Right hindlimb (tissue), 1 donor: ENCODE measurements at regions not wholly inside any gene's neighbourhood (a gene's known extent, or its start where the extent isn't known, plus 50 kb on each side); places are given as distances from the start of the nearest gene placed in this dataset.
A peak's percentile ranks its signal among the peaks of the same experiment; 100 is the strongest.

Experiments used
- DNase-seq: peaks from one replicate; pipeline ENCODE4 v3.0.0-alpha.2; 2018

DNA sequence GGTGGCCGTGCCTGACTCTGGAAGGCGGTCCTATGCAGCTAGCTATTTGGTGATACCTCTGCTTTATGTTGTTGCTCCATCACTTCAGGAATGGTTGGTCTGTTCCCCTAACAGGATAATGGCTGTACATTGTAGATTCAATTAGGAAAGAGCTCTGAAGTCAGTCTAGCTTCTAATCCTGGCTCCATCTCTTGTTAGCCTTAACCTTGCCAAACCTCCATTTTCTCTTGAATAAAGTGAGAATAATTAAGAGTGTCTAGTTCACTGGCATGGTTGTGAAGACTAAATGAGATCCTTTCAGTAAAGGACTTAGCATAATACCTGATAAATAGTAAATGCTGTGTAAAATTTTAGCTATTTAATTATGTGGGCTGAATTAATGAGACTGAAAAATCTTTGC is 262.5 kb upstream of the ARHGAP20 start:
- DNase-seq = no peak

- no peak for DNase-seq
Measured at GRCh38 chr11:110973401-110973980, 261.3 kb upstream of the ARHGAP20 start.

GRCh38 chr11:110972640-110973039 is 260.4 kb upstream of the ARHGAP20 start:
- DNase-seq = no peak

- no peak for DNase-seq
Measured at GRCh38 chr11:110972106-110972505, 259.9 kb upstream of the ARHGAP20 start.

- DNase-seq = no peak
Measured at GRCh38 chr11:110971140-110971539, 258.9 kb upstream of the ARHGAP20 start.

DNA sequence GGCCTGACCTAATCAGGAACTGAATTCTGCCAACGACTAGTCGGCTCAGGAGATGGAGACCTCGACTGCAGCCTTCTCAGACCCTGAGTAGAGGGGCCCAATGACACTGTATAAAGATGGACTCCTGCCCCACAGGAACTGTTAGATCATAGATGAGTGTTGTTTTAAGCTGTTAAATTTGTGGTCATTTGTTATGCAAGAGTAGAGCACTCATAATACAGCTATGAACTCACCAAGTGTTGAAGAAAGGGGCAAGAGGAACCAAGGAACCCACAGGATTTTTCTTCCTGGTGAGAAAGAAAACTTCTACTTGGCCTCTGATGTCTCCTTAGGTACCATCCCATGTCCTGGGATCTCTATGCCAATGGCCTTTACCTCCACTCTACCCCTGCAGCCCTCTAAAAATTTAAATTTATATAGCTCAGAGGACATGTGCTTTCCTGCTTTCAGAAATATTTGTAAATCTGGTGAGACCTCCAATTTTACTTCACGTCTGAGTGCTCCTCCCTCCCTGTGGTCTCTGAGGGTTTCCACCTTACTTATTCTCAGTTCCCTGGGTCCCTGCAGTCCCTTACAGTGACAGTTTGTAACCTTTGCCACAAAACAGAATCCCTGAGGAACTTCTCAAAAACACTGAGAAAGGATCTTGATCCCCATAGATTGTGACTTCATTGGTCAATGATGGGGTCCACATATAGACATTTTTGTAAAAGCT is 256.3 kb upstream of the ARHGAP20 start:
- no peak for DNase-seq

- no peak for DNase-seq
Measured at GRCh38 chr11:110966131-110966530, 253.9 kb upstream of the ARHGAP20 start.

DNA sequence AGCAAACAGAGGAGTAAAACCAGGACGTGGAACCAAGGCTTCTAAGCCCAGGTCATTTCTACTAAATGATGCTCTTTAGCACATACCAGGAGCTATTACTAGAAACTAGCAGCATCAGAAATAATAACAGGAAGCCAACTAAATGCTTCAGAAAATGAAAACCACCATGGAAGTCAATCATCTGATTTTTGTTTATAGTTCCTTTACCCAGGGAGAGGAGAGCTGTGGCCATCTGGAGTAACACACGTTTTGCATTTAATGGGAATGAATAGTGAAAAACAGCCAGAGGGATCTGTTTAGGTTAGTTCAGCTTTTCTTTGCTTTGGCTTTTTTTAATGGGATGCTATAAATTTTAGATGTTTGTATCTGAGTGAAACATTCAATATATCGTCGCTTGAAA is 250.7 kb upstream of the ARHGAP20 start:
- no peak for DNase-seq

DNA sequence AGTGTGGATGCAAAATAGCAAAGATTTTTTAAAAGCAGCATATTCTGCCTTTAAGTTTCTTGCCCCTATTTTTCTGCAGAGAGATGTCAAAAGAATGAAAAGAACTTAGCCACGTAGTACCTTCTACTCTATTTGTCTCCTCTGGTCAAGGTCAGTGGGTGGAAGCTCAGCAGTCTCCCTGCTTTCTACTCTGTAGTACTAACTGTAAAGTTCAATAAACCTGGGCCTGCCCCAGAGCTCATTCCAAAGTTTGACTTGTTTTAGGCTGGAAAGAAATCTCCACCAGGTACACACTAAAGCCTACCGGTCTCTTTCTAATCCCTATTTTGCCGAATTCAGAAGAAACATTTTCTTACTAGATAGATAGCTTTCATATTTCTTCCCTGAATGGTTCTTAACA is 247.9 kb upstream of the ARHGAP20 start:
- DNase-seq = no peak

- no peak for DNase-seq
Measured at GRCh38 chr11:110958216-110958615, 246.0 kb upstream of the ARHGAP20 start.

- DNase-seq = no peak
Measured at GRCh38 chr11:110955776-110956175, 243.5 kb upstream of the ARHGAP20 start.

- peak; percentile 27 for DNase-seq
Measured at GRCh38 chr11:110951950-110952503, 239.8 kb upstream of the ARHGAP20 start.

DNA sequence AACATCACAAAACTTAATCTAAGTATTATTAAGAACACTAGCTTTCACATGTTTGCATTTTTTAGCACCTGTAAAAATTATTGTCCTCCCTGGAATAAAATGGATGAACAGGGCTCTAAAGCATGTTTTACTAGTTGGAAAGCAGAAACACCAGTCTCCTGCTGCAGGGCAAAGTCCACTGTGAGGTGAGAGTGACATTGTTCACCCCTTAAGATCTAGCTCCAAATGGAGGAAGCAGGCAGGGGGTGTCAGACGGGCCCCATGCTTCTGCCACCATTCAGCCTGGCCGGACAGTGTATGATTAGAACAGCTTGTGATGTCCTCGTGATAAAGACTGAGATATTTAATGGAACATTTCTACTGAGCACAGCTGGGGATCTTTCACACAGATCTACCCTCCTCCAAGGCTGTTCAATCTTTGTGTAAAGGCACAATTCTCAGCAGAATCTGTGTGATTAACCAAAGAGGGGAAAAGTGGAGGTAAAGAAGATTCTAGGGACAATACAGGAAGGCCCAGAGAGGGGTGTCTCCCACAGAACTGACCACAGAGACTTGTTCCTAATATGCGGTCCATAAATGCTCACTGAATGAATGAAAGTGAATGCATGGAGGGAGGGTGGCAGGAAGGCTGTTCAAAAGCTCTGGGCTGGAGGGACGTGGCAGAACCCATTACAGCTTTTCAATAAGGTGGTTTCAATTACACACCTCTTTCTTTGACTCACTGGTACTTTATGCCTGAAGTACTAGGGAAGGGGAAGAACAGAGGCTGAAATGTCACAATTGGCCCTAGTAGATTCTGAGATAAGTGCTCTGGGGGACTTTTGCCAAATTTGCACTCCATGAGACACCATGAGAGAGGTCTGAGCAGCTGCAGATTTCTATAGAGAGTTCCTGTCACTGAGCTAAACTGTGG is 239.1 kb upstream of the ARHGAP20 start:
- no peak for DNase-seq

GRCh38 chr11:110948112-110948511 is 235.9 kb upstream of the ARHGAP20 start:
- DNase-seq = no peak

- DNase-seq = peak; percentile 35
Measured at GRCh38 chr11:110947096-110947495, 234.9 kb upstream of the ARHGAP20 start.

- DNase-seq = no peak
Measured at GRCh38 chr11:110939471-110939870, 227.2 kb upstream of the ARHGAP20 start.

DNA sequence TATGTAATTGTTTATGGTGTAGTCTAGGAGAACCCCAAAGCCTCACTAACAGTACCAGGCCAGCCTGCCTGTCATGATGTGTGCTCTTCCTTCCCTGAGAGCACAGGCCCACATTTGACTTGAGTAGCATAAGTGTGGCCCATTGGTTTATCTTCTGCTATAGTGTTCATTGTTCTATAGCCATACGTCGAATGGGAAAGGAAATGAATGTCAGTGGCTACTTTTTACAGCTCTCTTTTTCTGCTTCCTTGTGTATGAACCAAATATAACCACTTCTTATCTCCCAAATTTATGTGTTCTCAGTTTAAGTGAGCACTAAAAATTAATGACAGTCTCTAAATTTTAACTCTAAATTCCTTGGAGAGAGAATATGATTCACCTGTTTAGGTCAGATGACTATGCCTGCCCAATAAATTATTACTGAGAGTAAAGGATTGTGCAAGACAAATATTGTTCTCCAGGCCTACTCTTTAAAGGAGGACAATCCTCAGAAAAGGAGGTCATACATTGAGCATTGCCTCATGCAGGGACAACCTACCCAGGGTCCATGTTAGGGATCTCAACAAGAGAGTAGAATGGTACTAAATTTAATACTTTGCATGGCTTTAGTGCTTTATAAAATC is 222.9 kb upstream of the ARHGAP20 start:
- DNase-seq = no peak

- no peak for DNase-seq
Measured at GRCh38 chr11:110929129-110929528, 216.9 kb upstream of the ARHGAP20 start.

DNA sequence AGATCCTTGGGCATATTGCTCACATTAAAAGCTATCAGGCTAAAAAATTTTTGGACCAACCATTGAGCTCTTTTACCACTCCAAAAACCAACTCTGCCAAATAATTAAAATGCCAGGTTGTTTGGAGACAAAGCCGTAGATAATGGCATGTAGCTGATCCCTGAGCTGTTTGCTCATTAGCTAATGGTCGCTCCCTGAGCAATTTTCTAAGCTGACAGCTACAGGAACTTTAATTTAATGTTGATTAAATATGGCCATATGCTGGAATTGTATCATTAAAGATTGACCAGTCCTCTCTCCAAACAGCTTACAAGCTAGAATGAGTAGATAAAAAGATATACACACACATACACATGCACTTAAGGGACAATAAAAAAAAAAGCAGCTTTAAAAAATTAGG is 216.2 kb upstream of the ARHGAP20 start:
- no peak for DNase-seq

GRCh38 chr11:110921742-110922521 is 209.7 kb upstream of the ARHGAP20 start:
- peak; percentile 62 for DNase-seq

DNA sequence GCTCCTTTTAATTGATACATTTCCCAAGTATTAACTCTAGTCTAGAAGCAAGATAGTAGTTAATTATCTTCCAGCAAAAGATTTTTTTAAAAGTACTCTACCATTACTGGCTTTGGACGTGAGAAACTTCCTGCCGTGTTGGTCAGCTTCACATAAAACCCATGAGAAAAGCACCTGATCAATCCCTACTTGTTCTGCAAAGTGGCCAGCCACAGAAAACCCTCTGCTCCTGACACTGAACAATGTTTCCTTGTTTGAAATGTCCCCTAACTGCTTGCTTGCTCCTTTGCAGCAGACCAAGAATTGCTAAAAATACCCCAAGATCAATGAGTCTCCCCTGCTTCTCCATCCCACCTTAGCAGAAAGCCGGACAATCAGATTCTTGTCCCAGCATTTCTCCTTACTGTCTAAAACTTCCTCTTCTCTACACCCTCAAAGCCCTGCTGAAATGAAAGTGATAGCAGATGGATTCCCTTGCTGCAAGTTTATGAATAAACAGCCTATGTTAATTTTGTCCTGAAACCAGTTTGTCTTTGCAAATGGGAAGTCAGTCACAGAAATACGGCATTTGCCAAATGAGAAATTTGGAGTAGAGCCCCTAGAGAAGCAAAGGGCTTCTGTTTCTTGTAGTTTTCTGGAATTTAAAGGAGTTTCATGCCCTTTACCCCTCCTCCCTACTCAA is 207.1 kb upstream of the ARHGAP20 start:
- no peak for DNase-seq

GRCh38 chr11:110918351-110918750 is 206.1 kb upstream of the ARHGAP20 start:
- DNase-seq = no peak
